Trophoblast cell (in vitro differentiated cells and primary cell): ENCODE measurements at regions not wholly inside any gene's neighbourhood (a gene's known extent, or its start where the extent isn't known, plus 50 kb on each side); places are given as distances from the start of the nearest gene placed in this dataset.

ENCODE experiments used
- DNase-seq, 2 donors: peaks; one replicate each; pipeline ENCODE4 v3.0.0-alpha.2; 2016
- H2AFZ ChIP-seq: 2 replicates; pipeline ENCODE4 v1.6.1; 2013; ENCODE audit warnings: low read length, moderate library complexity, mild to moderate bottlenecking; ENCODE audit not compliant: insufficient read depth, poor library complexity
- H2AK5ac ChIP-seq: 2 replicates; pipeline ENCODE4 v1.6.1; 2013; ENCODE audit warnings: mild to moderate bottlenecking, low read length
- H2BK120ac ChIP-seq: 2 replicates; pipeline ENCODE4 v1.6.1; 2013; ENCODE audit warnings: low read length, mild to moderate bottlenecking, moderate library complexity; ENCODE audit not compliant: insufficient read depth, poor library complexity
- H2BK12ac ChIP-seq: 2 replicates; pipeline ENCODE4 v1.6.1; 2013; ENCODE audit warnings: mild to moderate bottlenecking, low read length, moderate library complexity
- H2BK5ac ChIP-seq: 2 replicates; pipeline ENCODE4 v1.6.1; 2013; ENCODE audit warnings: low read length, low read depth, moderate library complexity, mild to moderate bottlenecking; ENCODE audit not compliant: poor library complexity
- H3K14ac ChIP-seq: 2 replicates; pipeline ENCODE4 v1.6.1; 2013; ENCODE audit warnings: mild to moderate bottlenecking, low read length
- H3K18ac ChIP-seq: 2 replicates; pipeline ENCODE4 v1.6.1; 2013; ENCODE audit warnings: mild to moderate bottlenecking, low read length
- H3K23ac ChIP-seq: 2 replicates; pipeline ENCODE4 v1.6.1; 2013; ENCODE audit warnings: low read length
- H3K27ac ChIP-seq: 2 replicates; pipeline ENCODE4 v1.5.1; 2013; ENCODE audit warnings: low read depth, mild to moderate bottlenecking, inconsistent platforms, low read length, moderate library complexity
- H3K27me3 ChIP-seq: 2 replicates; pipeline ENCODE4 v1.6.1; 2013; ENCODE audit warnings: inconsistent platforms, mild to moderate bottlenecking, low read length, moderate library complexity; ENCODE audit not compliant: insufficient read depth
- H3K36me3 ChIP-seq, 2 experiments: 1 replicate in 1 of 2; 2 replicates in 1 of 2; pipeline ENCODE4 v1.6.1; 2013; ENCODE audit warnings: low read length in 2 of 2, mild to moderate bottlenecking in 2 of 2, moderate library complexity in 1 of 2; ENCODE audit not compliant: insufficient read depth in 2 of 2, control insufficient read depth in 1 of 2
- H3K4ac ChIP-seq: 2 replicates; pipeline ENCODE4 v1.6.1; 2013; ENCODE audit warnings: low read depth, mild to moderate bottlenecking, low read length, moderate library complexity
- H3K4me1 ChIP-seq, 2 experiments: 1 replicate in 1 of 2; 2 replicates in 1 of 2; pipeline ENCODE4 v1.6.1; 2013; ENCODE audit warnings: low read length in 2 of 2, mild to moderate bottlenecking in 2 of 2, moderate library complexity in 1 of 2; ENCODE audit not compliant: insufficient read depth in 2 of 2, control insufficient read depth in 1 of 2
- H3K4me2 ChIP-seq: 2 replicates; pipeline ENCODE4 v1.6.1; 2013; ENCODE audit warnings: inconsistent platforms, mild to moderate bottlenecking, low read length, moderate library complexity
- H3K4me3 ChIP-seq: 2 replicates; pipeline ENCODE4 v1.5.1; 2013; ENCODE audit warnings: mild to moderate bottlenecking, low read depth, low read length, inconsistent platforms
- H3K79me1 ChIP-seq: one replicate; pipeline ENCODE4 v1.6.1; 2013; ENCODE audit warnings: low read length
- H3K79me2 ChIP-seq: 2 replicates; pipeline ENCODE4 v1.6.1; 2013; ENCODE audit warnings: low read length, mild to moderate bottlenecking; ENCODE audit not compliant: control insufficient read depth, insufficient read depth, poor library complexity
- H3K9ac ChIP-seq: 2 replicates; pipeline ENCODE4 v1.6.1; 2013; ENCODE audit warnings: mild to moderate bottlenecking, low read length
- H3K9me3 ChIP-seq: 2 replicates; pipeline ENCODE4 v1.6.1; 2013; ENCODE audit warnings: low read depth, mild to moderate bottlenecking, control low read depth, inconsistent platforms, low read length; ENCODE audit not compliant: insufficient read depth
- H4K12ac ChIP-seq: 2 replicates; pipeline ENCODE4 v1.6.1; 2013; ENCODE audit warnings: low read depth, mild to moderate bottlenecking, low read length, moderate library complexity
- H4K8ac ChIP-seq: 2 replicates; pipeline ENCODE4 v1.6.1; 2013; ENCODE audit warnings: low read depth, mild to moderate bottlenecking, low read length, moderate library complexity
- H4K91ac ChIP-seq: one replicate; pipeline ENCODE4 v1.6.1; 2013; ENCODE audit warnings: low read depth, mild to moderate bottlenecking, low read length, moderate library complexity
- WGBS: extraction: QIAGEN DNeasy Blood & Tissue Kit; methylation state at CpG from one replicate; pipeline ENCODE4 v1.1.7; 2013; ENCODE audit warnings: missing lambda C conversion rate; ENCODE audit not compliant: insufficient read length, insufficient coverage; ENCODE audit errors: extremely low coverage; 5-methylcytosine and 5-hydroxymethylcytosine counted together

DNA sequence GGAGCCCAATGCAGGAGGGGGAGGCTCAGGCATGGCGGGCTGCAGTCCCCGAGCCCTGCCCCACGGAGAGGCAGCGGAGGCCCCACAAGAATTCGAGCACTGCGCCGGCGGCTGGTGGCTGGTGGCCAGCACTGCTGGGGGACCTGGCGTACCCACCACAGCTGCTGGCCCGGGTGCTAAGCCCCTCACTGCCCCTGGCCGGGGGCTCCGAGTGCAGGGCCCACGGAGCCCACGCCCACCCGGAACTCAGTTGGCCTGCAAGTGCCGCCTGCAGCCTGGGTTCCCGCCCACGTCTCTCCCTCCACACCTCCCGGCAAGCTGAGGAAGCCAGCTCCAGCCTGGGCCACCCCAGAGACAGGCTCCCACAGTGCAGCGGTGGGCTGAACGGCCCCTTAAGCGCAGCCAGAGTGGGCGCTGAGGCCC is 780.3 kb downstream of the DTWD2 start:
- H3K27me3 ChIP-seq: no peaks in the 10 kb centered on the region
- no peak overlapping the region for H3K14ac ChIP-seq
- no peak overlapping the region for H3K18ac ChIP-seq
- H4K91ac ChIP-seq: no peak overlapping the region
- no peak for DNase-seq
- no peaks in the 10 kb centered on the region for H3K36me3 ChIP-seq
- no peak overlapping the region for H4K8ac ChIP-seq
- no CpG with 5 or more reads among the region's 23 CpGs for WGBS
- no peak overlapping the region for H3K9ac ChIP-seq
- no peaks in the 10 kb centered on the region for H3K79me1 ChIP-seq
- H3K9me3 ChIP-seq: peaks cover 13% of the 10 kb centered on the region
- H4K12ac ChIP-seq: no peak overlapping the region
- H3K4me2 ChIP-seq: no peak overlapping the region
- no peaks in the 10 kb centered on the region for H3K79me2 ChIP-seq
- no peak overlapping the region for H3K4ac ChIP-seq
- no peak overlapping the region for H2BK5ac ChIP-seq
- H3K27ac ChIP-seq: no peak overlapping the region
- H3K23ac ChIP-seq: no peak overlapping the region
- H2BK12ac ChIP-seq: no peak overlapping the region
- no peaks in the 10 kb centered on the region for H3K4me1 ChIP-seq
- H2AK5ac ChIP-seq: no peak overlapping the region
- no peak overlapping the region for H2BK120ac ChIP-seq
- no peak overlapping the region for H3K4me3 ChIP-seq
- no peak overlapping the region for H2AFZ ChIP-seq

DNA sequence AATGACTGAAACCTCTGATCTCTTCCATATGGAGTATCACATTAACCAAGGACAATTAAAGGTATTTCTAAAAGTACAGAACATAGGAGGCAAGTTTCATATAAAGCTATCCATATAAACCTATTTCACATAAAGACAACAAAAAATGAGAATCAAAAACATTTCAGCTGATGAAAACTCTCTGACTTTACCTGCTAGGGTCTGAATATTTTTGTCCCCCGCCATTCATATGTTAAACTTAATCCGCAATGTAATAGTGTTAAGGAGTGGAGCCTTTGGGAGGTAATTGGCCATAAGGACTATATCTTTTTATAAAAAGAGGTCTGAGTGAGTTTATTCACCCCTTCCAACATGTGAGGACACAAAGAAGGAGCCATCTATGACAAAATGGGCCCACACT is 788.5 kb downstream of the DTWD2 start:
- Histone ChIP-seq H3K27ac (no peak overlapping the region), H3K27me3 (no peaks in the 10 kb centered on the region), H4K12ac (no peak overlapping the region), H3K9ac (no peak overlapping the region), H4K8ac (no peak overlapping the region), H3K14ac (no peak overlapping the region), H3K4me1 (no peaks in the 10 kb centered on the region), H2AK5ac (no peak overlapping the region), H2BK120ac (no peak overlapping the region), H2BK12ac (no peak overlapping the region), H3K36me3 (no peaks in the 10 kb centered on the region), H3K23ac (no peak overlapping the region), H3K79me2 (no peaks in the 10 kb centered on the region), H4K91ac (no peak overlapping the region), H3K9me3 (no peaks in the 10 kb centered on the region), H3K4me3 (no peak overlapping the region), H2BK5ac (no peak overlapping the region), H3K18ac (no peak overlapping the region), H3K4ac (no peak overlapping the region), H3K4me2 (no peak overlapping the region), H2AFZ (no peak overlapping the region), H3K79me1 (no peaks in the 10 kb centered on the region)
- no peak for DNase-seq
- WGBS: no CpG with 5 or more reads among the region's 2 CpGs

DNA sequence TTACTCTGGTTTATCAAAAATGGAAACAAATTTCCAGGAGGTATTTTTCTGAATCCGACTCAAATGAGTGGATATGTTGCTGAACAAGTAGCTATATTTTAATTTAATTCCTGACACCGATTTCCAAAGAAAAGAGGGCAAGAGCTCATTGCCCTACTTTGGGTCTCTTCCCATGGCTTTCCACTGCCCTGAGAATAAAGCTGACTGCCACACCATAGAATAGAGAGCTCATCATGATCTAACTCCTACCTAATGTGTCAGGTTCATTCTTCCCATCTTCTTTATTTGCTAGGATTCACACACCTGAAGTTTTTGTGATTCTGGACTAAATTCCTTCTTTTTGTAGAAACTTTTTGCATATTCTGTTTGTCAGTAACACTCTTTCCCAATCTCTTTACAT is 792.1 kb downstream of the DTWD2 start:
- Histone ChIP-seq H3K79me1 (no peaks in the 10 kb centered on the region), H4K8ac (no peak overlapping the region), H3K23ac (no peak overlapping the region), H2BK12ac (no peak overlapping the region), H2BK120ac (no peak overlapping the region), H3K4me1 (no peaks in the 10 kb centered on the region), H3K14ac (no peak overlapping the region), H3K4me3 (no peak overlapping the region), H3K4me2 (no peak overlapping the region), H3K27me3 (no peaks in the 10 kb centered on the region), H2AFZ (no peak overlapping the region), H3K27ac (no peak overlapping the region), H2AK5ac (no peak overlapping the region), H3K18ac (no peak overlapping the region), H3K79me2 (no peaks in the 10 kb centered on the region), H4K12ac (no peak overlapping the region), H2BK5ac (no peak overlapping the region), H4K91ac (no peak overlapping the region), H3K9ac (no peak overlapping the region), H3K4ac (no peak overlapping the region), H3K36me3 (no peaks in the 10 kb centered on the region), H3K9me3 (no peaks in the 10 kb centered on the region)
- no peak for DNase-seq
- no CpG with 5 or more reads among the region's 2 CpGs for WGBS

DNA sequence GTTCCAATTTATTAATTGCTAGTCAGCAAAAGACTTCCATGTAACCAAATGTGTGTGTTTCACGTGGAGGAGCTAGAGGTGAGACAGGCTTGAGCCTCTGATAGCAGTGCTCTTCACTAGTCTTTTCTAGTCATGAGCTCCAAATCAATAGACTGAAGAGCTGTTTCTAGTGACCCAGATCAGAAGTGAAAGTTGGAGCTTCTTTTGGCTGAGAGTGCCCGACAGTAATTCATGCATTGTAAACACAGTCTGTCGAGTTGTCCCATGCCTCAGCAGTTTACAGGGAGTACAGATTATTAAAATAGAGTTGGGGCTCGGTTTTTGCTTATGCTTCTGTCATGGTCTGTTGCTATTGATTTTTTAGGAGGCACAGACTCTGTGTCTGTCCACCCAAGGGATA is 793.1 kb downstream of the DTWD2 start:
- H2BK5ac ChIP-seq: no peak overlapping the region
- no CpG with 5 or more reads among the region's 4 CpGs for WGBS
- no peak overlapping the region for H4K12ac ChIP-seq
- no peak overlapping the region for H2AFZ ChIP-seq
- no peak overlapping the region for H3K27ac ChIP-seq
- H2AK5ac ChIP-seq: no peak overlapping the region
- no peak overlapping the region for H3K9ac ChIP-seq
- H3K4me3 ChIP-seq: no peak overlapping the region
- H4K8ac ChIP-seq: no peak overlapping the region
- no peak overlapping the region for H3K4ac ChIP-seq
- H3K4me1 ChIP-seq: no peaks in the 10 kb centered on the region
- no peak overlapping the region for H3K23ac ChIP-seq
- H3K27me3 ChIP-seq: no peaks in the 10 kb centered on the region
- no peaks in the 10 kb centered on the region for H3K36me3 ChIP-seq
- H3K14ac ChIP-seq: no peak overlapping the region
- H3K79me1 ChIP-seq: no peaks in the 10 kb centered on the region
- no peak for DNase-seq
- H3K4me2 ChIP-seq: no peak overlapping the region
- H2BK120ac ChIP-seq: no peak overlapping the region
- H3K9me3 ChIP-seq: no peaks in the 10 kb centered on the region
- H2BK12ac ChIP-seq: no peak overlapping the region
- H3K18ac ChIP-seq: no peak overlapping the region
- no peaks in the 10 kb centered on the region for H3K79me2 ChIP-seq
- H4K91ac ChIP-seq: no peak overlapping the region
